GM21526 (cell line): ENCODE measurements at regions not wholly inside any gene's neighbourhood (a gene's known extent, or its start where the extent isn't known, plus 50 kb on each side); places are given as distances from the start of the nearest gene placed in this dataset.
"Not testable (repeated sequence)": the region's sequence is repeated elsewhere in the genome, so short reads cannot be mapped to it uniquely, and the experiment has no call there.

Source experiments
- ATAC-seq: cut with Tn5 transposase; IDR thresholded peaks from one replicate; pipeline ENCODE4 v1.9.1; 2021; ENCODE audit warnings: moderate library complexity; ENCODE audit not compliant: unreplicated experiment, low FRiP score

- ATAC-seq: no peak
These were observed 323.2 kb upstream of the MEIS1 start for GRCh38 chr2:66111706-66112105.

- ATAC-seq: no peak
These were observed 324.3 kb upstream of the MEIS1 start for GRCh38 chr2:66110608-66111007.

DNA sequence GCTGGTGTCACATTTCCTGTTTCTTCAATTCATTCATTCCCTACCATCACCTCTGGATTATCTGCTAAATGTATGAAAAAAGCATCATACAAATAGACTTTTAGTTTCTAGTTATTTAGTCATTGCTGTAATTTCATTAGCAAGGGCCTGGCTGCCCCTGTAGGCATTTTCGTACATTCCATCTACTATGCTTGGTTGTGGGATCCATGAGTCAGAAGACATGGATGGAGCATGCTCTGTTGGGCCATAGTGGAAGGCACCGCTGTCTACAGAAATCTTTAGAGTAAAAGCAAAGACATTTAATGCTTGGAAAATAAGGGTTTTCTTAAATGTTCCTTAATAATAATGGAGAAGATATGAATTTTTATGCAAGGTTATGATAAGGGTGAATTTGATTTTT is 324.8 kb upstream of the MEIS1 start:
- ATAC-seq: no peak

DNA sequence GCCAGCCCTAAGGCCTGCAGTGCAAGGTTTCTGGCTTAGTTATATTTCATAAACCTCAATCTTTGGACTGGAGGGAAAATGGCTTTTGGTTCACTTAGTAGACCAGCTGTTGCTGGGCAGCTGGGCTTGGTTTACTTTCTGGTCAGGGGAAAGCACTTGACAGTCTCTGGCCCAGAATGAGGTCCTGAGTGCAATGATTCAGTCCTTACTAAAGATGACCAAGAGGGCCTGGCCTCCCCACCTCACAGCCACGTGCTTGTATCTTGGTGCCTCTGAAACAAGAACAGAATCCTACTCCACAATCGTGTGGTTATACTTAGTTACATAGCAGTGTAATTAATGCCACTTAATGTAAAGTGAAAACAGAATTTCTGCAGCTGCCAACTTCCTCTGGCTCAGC is 325.5 kb upstream of the MEIS1 start:
- no peak for ATAC-seq

DNA sequence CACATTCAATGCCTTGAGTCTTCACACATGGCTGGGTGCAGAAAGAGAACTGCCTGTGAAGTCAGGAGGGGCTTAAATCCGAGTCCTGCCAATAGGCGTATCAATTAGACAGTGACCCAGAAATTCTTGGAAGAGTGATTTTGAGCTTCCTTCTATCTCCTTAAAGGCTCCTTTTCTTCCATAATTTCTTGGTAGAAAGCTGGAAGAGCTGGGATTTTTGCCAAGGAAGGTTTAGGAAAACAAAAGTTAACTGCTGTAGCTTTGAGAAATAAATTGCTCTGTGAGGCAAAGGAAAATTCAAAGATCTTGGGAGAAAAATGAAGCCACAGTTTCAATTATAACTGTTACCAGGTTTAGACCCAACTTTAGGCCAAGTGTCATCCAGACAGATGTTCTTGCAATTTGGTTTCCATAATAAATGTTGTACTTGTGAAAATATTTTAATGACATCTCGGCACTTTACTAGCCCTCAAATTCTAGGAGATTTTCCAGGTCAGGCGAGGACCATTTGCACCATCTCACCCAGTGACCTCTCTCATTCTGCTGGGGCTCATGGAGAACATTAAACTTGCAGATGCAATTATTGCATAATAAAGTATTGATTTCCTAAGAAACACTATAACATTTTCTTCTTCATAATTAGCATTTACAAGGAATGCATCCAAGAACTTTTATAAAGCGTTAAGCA is 329.7 kb upstream of the MEIS1 start:
- ATAC-seq: no peak

- no peak for ATAC-seq
These were observed 331.3 kb upstream of the MEIS1 start for GRCh38 chr2:66103581-66103980.

DNA sequence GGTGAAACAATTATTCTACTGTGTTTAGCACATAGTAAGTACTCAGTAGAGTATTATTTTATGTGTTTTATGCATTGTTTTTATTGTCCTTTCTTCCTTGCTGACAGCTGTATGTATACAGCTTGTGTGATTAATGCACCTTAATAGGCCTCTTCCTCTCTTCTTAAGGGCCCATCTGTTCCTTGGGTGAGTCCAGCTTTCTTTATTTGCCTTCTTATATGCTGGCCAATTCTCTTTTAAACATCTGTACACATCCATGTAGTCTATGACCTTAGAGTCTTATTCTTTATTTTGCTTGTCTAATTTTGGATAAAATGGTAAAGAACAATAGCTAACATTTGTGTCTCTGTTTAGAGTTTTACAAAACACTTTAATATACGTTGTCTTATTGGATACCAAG is 333.7 kb upstream of the MEIS1 start:
- ATAC-seq: no peak

- no peak for ATAC-seq
These were observed 339.0 kb upstream of the MEIS1 start for GRCh38 chr2:66095820-66096345.

DNA sequence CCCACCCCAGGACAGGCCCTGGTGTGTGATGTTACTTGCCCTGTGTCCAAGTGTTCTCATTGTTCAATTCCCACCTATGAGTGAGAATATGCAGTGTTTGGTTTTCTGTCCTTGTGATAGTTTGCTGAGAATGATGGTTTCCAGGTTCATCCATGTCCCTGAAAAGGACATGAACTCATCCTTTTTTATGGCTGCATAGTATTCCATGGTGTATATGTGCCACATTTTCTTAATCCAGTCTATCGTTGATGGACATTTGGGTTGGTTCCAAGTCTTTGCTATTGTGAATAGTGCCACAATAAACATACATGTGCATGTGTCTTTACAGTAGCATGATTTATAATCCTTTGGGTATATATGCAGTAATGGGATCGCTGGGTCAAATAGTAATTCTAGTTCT is 340.2 kb upstream of the MEIS1 start:
- ATAC-seq: not testable (repeated sequence)

- no peak for ATAC-seq
These were observed 341.6 kb upstream of the MEIS1 start for GRCh38 chr2:66093371-66093770.

DNA sequence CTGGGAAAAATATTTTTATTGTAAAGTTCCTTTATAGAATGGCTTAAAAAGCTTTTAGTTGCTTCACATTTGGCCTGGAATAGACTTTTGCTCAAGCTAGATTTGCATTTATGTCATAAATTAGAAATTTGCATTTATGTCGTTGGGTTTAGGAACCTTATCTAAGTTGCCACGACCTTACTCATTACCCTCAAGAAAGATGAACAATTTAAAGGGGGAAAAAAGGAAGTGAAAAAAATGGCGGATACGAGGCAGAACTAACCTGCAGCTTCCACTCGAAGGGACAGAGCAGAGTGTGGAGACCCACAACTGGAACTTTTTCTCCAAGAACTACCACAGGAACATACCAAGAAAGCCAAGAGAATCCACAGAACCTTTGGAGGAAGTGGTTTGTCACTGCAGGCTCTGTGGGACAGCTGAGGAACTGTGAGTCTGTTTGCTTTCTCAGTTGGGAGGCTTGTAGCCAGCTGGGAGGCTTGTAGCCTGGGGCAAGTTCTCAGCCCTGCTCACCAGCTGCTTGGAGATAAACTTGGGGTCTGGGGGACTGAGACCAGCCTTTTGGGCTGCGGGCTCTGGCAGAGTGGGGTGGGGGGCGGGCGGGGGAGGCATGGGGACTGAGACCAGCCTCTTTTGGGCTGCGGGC is 349.9 kb upstream of the MEIS1 start:
- no peak for ATAC-seq

GRCh38 chr2:66082581-66082980 is 352.3 kb upstream of the MEIS1 start:
- no peak for ATAC-seq

GRCh38 chr2:66080127-66080526 is 354.8 kb upstream of the MEIS1 start:
- ATAC-seq: no peak

DNA sequence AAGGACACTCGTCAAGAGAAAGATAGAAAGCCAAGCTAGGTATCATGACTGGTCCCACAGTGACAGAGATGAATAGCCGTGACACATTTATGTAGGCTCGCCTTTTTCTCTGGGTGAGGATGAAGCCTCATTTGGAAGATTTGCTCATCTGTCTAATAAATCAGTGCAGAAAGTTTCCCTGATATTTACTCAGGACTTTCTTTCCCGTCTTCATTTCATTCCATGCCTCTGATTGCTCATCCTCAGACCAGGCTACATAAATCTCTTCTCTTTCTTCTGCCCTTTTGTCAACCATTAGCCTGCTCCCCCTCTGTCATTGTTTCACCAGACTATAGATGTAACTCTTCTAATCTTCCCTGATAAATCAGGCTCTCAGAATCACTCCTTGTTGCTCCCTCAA is 361.8 kb upstream of the MEIS1 start:
- no peak for ATAC-seq

DNA sequence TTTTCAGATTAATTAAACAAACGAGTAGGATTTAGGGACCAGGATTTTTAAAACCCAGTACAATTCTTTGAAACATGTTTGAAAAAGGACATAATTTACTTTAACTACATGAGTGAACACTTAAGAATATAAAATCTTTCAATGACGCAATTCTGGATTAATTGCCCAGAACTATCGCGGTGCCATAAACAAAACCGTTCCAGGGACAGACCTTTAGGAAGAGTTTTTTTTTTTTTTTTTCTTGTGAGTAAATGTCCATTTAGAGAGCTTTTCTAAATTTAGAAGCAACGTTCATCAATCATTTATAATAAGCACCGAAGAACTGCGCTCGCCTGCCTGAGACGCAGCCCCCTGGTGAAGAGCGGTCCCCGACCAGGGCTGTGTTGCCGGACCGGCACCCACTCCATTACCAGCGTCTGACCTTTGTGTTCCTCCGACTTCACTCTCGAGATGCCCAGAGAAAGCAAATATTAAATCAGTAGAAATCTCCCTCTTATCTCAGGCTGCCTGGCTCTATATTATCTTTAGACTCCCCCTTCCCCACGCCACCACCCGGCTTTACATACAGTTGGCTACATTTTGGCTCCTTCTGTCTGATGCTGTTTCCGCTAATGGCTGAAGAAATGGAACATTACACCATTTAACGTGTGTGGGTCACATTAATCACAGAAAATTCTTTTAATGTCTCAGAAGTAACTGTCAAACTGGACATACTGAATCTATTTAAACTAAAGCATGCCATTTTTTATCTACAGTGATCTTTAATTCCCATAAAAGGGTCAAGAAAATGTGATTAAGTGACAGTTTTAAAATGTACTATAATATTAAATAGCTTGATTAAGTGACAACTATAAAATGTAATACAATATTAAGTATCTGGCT is 364.0 kb upstream of the MEIS1 start:
- no peak for ATAC-seq

- no peak for ATAC-seq
These were observed 364.8 kb upstream of the MEIS1 start for GRCh38 chr2:66069937-66070720.

GRCh38 chr2:66066032-66066431 is 368.9 kb upstream of the MEIS1 start:
- no peak for ATAC-seq

DNA sequence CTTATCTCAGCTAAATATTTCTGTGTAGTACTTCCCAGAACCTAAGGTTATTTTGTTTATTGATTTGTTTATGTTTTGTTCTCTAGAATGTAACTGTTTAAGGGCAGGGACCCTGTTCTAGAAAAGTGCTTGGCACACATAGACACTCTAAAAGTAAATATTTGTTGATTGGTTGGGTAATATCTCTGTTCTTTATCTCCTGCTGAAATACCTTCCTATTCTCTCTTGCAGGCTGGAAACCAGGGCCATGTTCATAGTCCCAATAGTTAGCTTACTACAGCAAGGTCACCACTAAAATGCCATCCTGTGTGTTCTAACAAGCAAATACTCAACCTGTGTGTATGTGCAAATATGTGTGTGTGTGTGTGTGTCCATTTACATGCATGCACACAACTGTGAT is 375.6 kb upstream of the MEIS1 start:
- ATAC-seq: no peak

DNA sequence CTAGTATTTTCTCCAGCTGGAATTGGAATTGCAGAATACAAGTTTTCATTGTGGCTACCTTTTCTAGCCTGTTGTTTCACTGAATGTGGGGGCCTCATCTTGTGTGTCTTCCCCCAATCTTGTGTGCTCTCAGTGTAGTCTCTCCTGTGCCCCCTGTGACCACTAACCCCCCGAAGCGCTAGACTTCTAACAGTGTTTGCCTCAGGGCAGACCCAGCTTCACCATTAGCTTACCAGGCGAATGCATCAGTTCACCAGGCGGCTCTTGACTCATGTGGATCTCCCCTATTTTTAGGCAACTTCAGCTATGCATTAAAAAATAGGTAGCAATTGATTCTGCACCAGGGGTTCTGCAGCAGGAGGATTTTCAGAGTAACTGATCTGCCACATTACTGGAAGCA is 376.2 kb upstream of the MEIS1 start:
- ATAC-seq: no peak

DNA sequence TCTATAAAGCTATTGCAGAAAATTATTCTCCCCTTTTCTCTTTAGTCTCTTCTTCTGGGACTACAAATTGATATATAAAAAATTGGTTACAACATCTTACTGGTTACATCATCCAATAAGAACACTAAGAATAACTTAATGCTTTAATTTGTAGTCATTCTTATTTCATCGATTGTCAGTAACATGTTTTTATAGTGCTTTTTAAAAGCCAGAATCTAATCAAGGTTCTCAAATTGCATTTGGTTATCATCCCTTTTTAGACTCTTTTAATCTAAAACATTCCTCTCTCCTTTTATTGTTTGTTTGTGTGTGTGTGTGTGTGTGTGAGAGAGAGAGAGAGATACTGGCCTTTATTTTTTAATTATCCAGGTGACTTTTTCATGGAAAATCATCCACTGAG is 377.1 kb upstream of the MEIS1 start:
- ATAC-seq: no peak

DNA sequence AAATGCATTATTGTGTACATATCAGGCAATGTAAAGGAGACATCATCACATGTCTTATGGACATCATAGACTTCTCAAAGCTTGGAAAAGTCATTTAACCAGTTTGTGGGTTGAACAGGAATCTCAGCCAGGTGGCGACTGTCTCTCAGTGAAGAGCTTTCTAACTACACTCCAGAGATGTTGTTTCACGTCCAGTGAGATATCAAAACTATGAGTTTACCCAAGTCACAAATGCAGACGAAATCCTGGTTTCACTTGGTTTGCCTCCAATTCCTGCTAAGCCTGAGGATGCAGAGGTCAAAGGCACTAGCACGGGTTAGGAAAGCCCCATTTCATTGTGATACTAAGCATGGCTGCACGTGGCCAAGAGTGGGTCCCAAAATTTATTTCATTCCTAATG is 384.5 kb upstream of the MEIS1 start:
- no peak for ATAC-seq
